Tibial nerve (tissue), 4 donors: ENCODE measurements at regions not wholly inside any gene's neighbourhood (a gene's known extent, or its start where the extent isn't known, plus 50 kb on each side); places are given as distances from the start of the nearest gene placed in this dataset.

ENCODE experiments used
- DNase-seq, 2 donors: peaks; one replicate each; pipeline ENCODE4 v3.0.0-alpha.2; 2019; ENCODE audit warnings: low spot score in 2 of 2
- H3K27ac ChIP-seq, 4 donors: fragments of 200-600 bp; sonication (generic) in 3 of 4; one replicate each; pipeline ENCODE4 v1.5.1; 2017 to 2019; ENCODE audit warnings: mild to moderate bottlenecking in 1 of 4
- H3K27me3 ChIP-seq, 2 donors: fragments of 200-600 bp; sonication (generic) in 1 of 2; one replicate each; pipeline versions ENCODE4 v1.5.1 to v1.6.0; 2017 to 2019
- H3K36me3 ChIP-seq, 3 donors: fragments of 200-600 bp; sonication (generic); one replicate each; pipeline ENCODE4 v1.5.1; 2018 to 2019
- H3K4me1 ChIP-seq, 4 donors: fragments of 200-600 bp; sonication (generic) in 3 of 4; one replicate each; pipeline ENCODE4 v1.5.1; 2017 to 2019
- H3K4me3 ChIP-seq, 4 donors: fragments of 200-600 bp; sonication (generic) in 3 of 4; one replicate each; pipeline ENCODE4 v1.5.1; 2017 to 2019; ENCODE audit warnings: mild to moderate bottlenecking in 1 of 4, moderate library complexity in 1 of 4
- H3K9me3 ChIP-seq, 4 donors: fragments of 200-600 bp; sonication (generic) in 3 of 4; one replicate each; pipeline ENCODE4 v1.5.1; 2017 to 2019
- CTCF ChIP-seq, 5 experiments: fragments of 200-600 bp in 3 of 5; fragments of 450-650 bp in 2 of 5; sonication (generic) in 3 of 5; IDR thresholded peaks; one replicate each; pipeline ENCODE4 v1.5.1; 2016 to 2019; ENCODE audit warnings: antibody characterized with exemption in 5 of 5, mild to moderate bottlenecking in 3 of 5, moderate library complexity in 2 of 5
- EP300 ChIP-seq, 2 donors: sonication (generic); formaldehyde crosslinking; IDR thresholded peaks; one replicate each; pipeline ENCODE4 v1.6.1; 2017; ENCODE audit warnings: antibody characterized with exemption in 2 of 2, mild to moderate bottlenecking in 1 of 2
- POLR2A ChIP-seq, 2 donors: fragments of 450-650 bp; IDR thresholded peaks; one replicate each; pipeline ENCODE4 v1.6.1; 2017; ENCODE audit warnings: antibody characterized with exemption in 2 of 2, mild to moderate bottlenecking in 2 of 2, moderate library complexity in 2 of 2
- WGBS, 2 donors: methylation state at CpG; one replicate each; pipeline ENCODE4 v1.1.5; 2018; 5-methylcytosine and 5-hydroxymethylcytosine counted together

DNA sequence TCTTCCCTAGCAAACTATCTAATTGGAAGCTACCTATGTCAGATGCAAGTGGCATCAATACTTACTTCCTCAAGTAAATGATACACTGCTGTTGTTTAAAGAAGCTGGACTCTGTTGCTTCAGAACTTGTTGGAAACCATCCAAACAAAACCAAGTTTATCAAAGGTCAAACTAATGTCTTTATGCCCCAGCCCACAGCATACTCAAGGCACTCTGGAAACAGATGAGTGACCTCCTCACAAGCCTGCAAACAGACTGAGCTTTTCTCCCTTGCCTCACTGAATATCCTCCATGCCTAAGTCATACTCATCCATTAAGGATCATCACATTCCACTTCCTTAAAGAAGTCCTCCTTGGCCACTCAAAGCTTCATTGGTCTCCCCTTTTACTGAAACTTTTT, 107.4 kb upstream of the ACP3 start:
- Histone ChIP-seq H3K27me3 (no peaks in the 10 kb centered on the region), H3K36me3 (no peaks in the 10 kb centered on the region), H3K27ac (no peak overlapping the region), H3K4me3 (no peak overlapping the region), H3K4me1 (no peaks in the 10 kb centered on the region), H3K9me3 (no peaks in the 10 kb centered on the region)
- no peak for DNase-seq
- no peak for TF ChIP-seq POLR2A (IDR thresholded peaks at IDR 0.05)
- TF ChIP-seq EP300 (IDR thresholded peaks at IDR 0.05) = no peak
- no peak for TF ChIP-seq CTCF (IDR thresholded peaks at IDR 0.05)

DNA sequence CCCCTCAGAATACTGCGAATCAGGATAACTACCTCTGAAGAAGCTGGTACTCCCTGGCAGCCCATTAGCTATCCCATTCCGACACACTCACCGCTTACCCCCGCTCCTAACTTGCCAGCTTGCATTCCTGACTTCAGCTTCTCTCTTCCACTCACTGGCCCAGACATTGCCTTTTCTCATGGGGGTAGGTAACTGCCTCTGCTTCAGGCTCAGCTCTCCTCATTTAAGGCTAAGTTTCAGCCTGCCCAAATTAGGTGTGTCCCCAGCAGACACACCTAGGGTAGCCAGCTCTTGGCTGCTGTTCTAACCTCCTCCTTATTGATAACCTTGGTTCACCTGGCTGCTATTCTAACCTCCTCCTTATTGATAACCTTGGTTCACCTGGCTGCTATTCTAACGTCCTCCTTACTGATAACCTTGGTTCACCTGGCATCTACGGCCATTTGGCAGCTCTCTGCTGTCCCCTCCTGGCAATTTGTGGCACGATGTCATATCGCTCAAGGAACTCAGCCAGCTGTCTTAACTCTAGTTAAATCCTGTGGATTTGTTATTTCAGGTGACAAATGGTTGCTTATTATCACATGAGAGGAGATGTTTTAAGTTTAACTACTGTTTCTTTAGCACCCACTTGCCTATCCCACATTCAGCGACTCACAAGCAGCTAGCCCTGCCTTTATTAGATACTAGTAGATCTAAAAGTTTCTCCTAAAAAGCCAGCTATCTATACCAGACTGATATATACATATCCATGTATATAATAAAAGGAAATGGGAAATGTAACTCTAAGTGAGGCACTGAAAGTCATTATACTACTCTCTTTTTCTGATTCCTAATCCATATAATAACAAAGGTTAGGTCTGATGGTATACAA, 106.5 kb upstream of the ACP3 start:
- WGBS, 2 donors = 48 to 54% methylated on average over 9 of the region's 9 CpGs
- TF ChIP-seq CTCF (IDR thresholded peaks at IDR 0.05) (peak in 1 of 5 experiments; percentile 29), POLR2A (IDR thresholded peaks at IDR 0.05) (no peak), EP300 (IDR thresholded peaks at IDR 0.05) (no peak)
- no peak for DNase-seq
- Histone ChIP-seq H3K27ac (no peak overlapping the region), H3K4me3 (no peak overlapping the region), H3K36me3 (no peaks in the 10 kb centered on the region), H3K9me3 (no peaks in the 10 kb centered on the region), H3K4me1 (no peaks in the 10 kb centered on the region), H3K27me3 (no peaks in the 10 kb centered on the region)

DNA sequence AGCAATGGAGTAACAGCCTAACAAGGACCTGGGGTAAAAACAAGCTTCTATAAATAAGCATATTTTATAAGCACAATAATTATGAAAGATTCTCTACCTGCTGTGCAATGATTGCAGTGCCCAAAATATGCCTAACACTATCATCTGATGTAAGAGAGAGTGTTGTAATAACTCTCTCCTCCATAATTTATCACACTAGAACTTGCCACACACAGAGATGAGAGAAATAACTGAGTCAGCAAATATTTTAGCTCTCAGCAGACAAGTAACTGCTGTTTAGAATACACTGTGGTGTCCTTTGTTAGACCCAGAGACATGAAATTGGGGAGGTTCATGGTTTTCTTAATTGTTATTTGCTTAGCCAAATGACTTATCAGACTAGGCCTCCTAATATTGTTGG, 105.3 kb upstream of the ACP3 start:
- TF ChIP-seq POLR2A (IDR thresholded peaks at IDR 0.05) = no peak
- TF ChIP-seq CTCF (IDR thresholded peaks at IDR 0.05) = no peak
- no peak for TF ChIP-seq EP300 (IDR thresholded peaks at IDR 0.05)
- Histone ChIP-seq H3K36me3 (no peaks in the 10 kb centered on the region), H3K4me1 (no peaks in the 10 kb centered on the region), H3K27me3 (no peaks in the 10 kb centered on the region), H3K27ac (no peak overlapping the region), H3K4me3 (no peak overlapping the region), H3K9me3 (no peaks in the 10 kb centered on the region)
- DNase-seq = no peak

DNA sequence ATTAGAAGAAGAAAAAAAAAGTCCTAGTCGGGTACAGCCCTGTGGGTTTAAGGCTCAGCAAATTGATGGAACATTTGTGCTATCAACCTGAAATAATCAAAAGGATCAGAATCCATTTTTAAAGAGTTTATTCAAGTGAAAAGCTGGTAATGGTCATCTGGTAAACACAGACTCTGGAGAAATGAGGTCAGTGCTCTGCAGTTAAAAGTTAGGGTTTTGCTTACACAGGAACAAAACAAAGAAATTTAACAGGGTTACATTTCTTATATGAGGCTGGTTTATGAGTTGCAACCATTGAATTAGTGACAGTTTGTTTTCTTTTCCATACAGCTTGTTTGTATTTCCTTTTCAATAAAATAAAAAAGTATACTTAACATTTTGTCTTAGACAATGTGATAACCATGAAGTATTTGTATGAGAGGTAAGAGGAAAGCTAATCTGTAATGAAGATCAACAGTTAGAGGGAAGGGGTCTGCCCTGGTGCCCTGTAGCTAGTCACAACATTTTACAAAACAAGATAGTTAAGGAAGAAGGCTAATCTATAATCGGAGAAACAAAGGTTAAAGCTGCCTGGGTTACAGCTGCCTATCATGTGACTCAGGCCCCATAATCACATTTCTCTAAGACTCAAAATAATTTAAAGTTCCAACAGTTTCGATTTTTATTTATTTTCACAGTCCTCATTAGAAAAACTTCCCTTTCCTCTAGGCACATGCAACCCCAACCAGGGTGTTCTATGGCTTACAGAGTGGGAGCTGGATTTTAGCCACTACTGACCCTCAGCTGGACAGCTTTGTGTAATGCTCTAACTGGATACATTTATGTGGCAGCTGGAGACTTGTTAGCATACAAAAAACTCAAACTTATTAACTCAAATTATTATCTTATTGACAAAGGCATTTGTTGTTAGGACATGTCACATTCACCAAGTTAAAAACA, 98.1 kb upstream of the ACP3 start:
- 60% methylated on average over 3 of the region's 3 CpGs for WGBS, 2 donors
- Histone ChIP-seq H3K9me3 (no peaks in the 10 kb centered on the region), H3K36me3 (no peaks in the 10 kb centered on the region), H3K4me1 (no peaks in the 10 kb centered on the region), H3K27ac (no peak overlapping the region), H3K4me3 (no peak overlapping the region), H3K27me3 (no peaks in the 10 kb centered on the region)
- no peak for DNase-seq
- TF ChIP-seq CTCF (IDR thresholded peaks at IDR 0.05) (no peak), POLR2A (IDR thresholded peaks at IDR 0.05) (no peak), EP300 (IDR thresholded peaks at IDR 0.05) (no peak)

DNA sequence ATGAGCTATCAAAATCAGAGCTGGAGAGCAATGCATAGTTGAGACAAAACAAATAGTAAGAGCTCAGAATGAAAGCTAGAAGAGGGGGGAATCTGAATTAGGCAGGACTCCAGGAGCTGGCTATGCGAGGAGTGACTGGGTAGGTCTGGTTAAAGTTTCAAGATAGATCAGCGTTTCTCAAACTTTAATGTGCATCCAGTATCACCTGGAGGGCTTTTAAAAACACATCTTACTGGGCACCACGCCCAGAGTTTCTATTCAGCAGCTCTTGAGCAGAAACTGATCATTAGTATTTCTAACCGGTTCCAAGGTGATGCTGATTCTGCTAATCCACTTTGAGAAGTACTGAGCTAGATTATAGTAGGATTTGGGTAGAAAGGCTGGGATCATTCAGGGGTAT, 96.2 kb upstream of the ACP3 start:
- H3K9me3 ChIP-seq = no peaks in the 10 kb centered on the region
- TF ChIP-seq CTCF (IDR thresholded peaks at IDR 0.05) (no peak), EP300 (IDR thresholded peaks at IDR 0.05) (no peak), POLR2A (IDR thresholded peaks at IDR 0.05) (no peak)
- no peaks in the 10 kb centered on the region for H3K36me3 ChIP-seq
- no peak overlapping the region for H3K27ac ChIP-seq
- DNase-seq = no peak
- H3K4me3 ChIP-seq = no peak overlapping the region
- no peaks in the 10 kb centered on the region for H3K4me1 ChIP-seq
- no peaks in the 10 kb centered on the region for H3K27me3 ChIP-seq
- 50 to 79% methylated on average over 4 of the region's 4 CpGs for WGBS, 2 donors
